ENCODE measurements at regions not wholly inside any gene's neighbourhood (a gene's known extent, or its start where the extent isn't known, plus 50 kb on each side); places are given as distances from the start of the nearest gene placed in this dataset.

DNA sequence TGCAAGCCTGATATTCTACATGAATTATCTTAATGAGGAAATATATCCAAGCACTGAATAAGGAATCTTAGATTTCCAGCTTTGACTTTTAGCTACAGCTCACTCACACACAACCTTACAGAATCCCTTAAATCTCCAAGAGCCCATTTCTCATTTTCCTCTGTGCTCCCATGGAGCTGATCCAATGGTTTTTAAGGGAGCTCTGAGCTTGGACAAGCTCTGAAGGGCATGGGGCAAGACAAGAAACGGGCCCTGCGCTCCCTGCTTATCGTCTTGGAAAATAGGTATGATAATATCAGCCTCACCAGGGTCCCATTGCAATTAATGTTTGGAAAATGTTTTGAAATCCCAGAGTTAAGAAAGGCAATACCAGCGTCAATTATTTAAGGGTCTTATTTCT is 1021.7 kb downstream of the NR2F1-AS1 start:
- Histone ChIP-seq H3K4me1 (ENCODE audit: control insufficient read depth, extremely low read depth, insufficient read depth, low read length) (no peaks in the 10 kb centered on the region), H4K20me1 (replicated peaks; ENCODE audit: control insufficient read depth, extremely low read depth, insufficient read depth, low read length) (no peaks in the 10 kb centered on the region), H3K9me3 (replicated peaks; ENCODE audit: control insufficient read depth, insufficient read depth, low read length) (no peaks in the 10 kb centered on the region), H3K27ac (ENCODE audit: insufficient read depth, low read depth, low read length) (no peak overlapping the region), H3K4me2 (ENCODE audit: insufficient read depth, low read length) (no peak overlapping the region), H3K9me1 (replicated peaks; ENCODE audit: control insufficient read depth, extremely low read depth, insufficient read depth, low read length) (no peaks in the 10 kb centered on the region), H3K27me3 (ENCODE audit: control insufficient read depth in 2 of 2, insufficient read depth in 2 of 2, low read length in 2 of 2) (no peaks in the 10 kb centered on the region), H2AFZ (ENCODE audit: low read depth, low read length) (no peak overlapping the region), H3K36me3 (ENCODE audit: control insufficient read depth in 2 of 2, extremely low read depth in 1 of 2, insufficient read depth in 2 of 2, low read length in 2 of 2) (no peaks in the 10 kb centered on the region), H3K4me3 (replicated peaks in 1 of 3; ENCODE audit: insufficient read depth in 1 of 3, low read depth in 1 of 3, low read length in 3 of 3) (no peak overlapping the region), H3K79me2 (ENCODE audit: control insufficient read depth, insufficient read depth, low read length) (no peaks in the 10 kb centered on the region), H3K9ac (replicated peaks; ENCODE audit: extremely low read depth, insufficient read depth, low read length) (no peak overlapping the region)
- ChIA-PET POLR2A (no interaction called here), CTCF (interaction anchor here (1.0 kb wide), 1 partner anchor 10 kb away, joined by 3 read pairs; no protein-coding TSS in a partner anchor)
- intact Hi-C loops (cut with micrococcal nuclease), result no loop called here
- no TSS peak for BruUV-seq (replicated peaks)
- FAIRE-seq (no peak), DNase-seq (ENCODE audit: low read depth, low spot score) (no peak)
- TF ChIP-seq POLR2AphosphoS5 (IDR thresholded peaks at IDR 0.05; ENCODE audit: insufficient read depth, low read depth, low read length) (no peak), EZH2 (IDR thresholded peaks at IDR 0.05; ENCODE audit: borderline replicate concordance, low read depth, low read length, severe bottlenecking) (no peak), GATA2 (IDR thresholded peaks at IDR 0.05; ENCODE audit: insufficient read depth, insufficient read length, low read depth, low read length) (no peak), MAX (IDR thresholded peaks at IDR 0.05; ENCODE audit: insufficient read depth, insufficient read length) (no peak), FOS (IDR thresholded peaks at IDR 0.05; ENCODE audit: borderline replicate concordance, insufficient read depth, low read length) (no peak), JUN (IDR thresholded peaks at IDR 0.05; ENCODE audit: borderline replicate concordance, insufficient read depth, insufficient read length, low read depth) (no peak), POLR2A (IDR thresholded peaks at IDR 0.05; ENCODE audit: low read depth, low read length) (no peak), MYC (IDR thresholded peaks at IDR 0.05; ENCODE audit: low read depth, low read length) (no peak)
- TF ChIP-seq, protein P1, sequence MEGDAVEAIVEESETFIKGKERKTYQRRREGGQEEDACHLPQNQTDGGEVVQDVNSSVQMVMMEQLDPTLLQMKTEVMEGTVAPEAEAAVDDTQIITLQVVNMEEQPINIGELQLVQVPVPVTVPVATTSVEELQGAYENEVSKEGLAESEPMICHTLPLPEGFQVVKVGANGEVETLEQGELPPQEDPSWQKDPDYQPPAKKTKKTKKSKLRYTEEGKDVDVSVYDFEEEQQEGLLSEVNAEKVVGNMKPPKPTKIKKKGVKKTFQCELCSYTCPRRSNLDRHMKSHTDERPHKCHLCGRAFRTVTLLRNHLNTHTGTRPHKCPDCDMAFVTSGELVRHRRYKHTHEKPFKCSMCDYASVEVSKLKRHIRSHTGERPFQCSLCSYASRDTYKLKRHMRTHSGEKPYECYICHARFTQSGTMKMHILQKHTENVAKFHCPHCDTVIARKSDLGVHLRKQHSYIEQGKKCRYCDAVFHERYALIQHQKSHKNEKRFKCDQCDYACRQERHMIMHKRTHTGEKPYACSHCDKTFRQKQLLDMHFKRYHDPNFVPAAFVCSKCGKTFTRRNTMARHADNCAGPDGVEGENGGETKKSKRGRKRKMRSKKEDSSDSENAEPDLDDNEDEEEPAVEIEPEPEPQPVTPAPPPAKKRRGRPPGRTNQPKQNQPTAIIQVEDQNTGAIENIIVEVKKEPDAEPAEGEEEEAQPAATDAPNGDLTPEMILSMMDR (IDR thresholded peaks at IDR 0.05; ENCODE audit: extremely low read depth in 1 of 2, insufficient read depth in 1 of 2, low read depth in 1 of 2, low read length in 2 of 2), result no peak
- dilution Hi-C loops (cut with MboI; ENCODE audit: extremely low pct_ligation_motif_present, low sequenced_read_pairs), result no loop called here

Measured in endothelial cell of umbilical vein (primary cell).